Fibroblast of villous mesenchyme (primary cell): ENCODE measurements at regions not wholly inside any gene's neighbourhood (a gene's known extent, or its start where the extent isn't known, plus 50 kb on each side); places are given as distances from the start of the nearest gene placed in this dataset.

Experiments
- DNase-seq: peaks from one replicate; pipeline ENCODE4 v3.0.0-alpha.2; 2010; ENCODE audit warnings: low read depth
- H3K4me3 ChIP-seq: 2 replicates; pipeline ENCODE4 v1.5.1; 2011; ENCODE audit warnings: low read depth, mild to moderate bottlenecking, low read length
- CTCF ChIP-seq: IDR thresholded peaks from 2 replicates; pipeline ENCODE4 v1.5.1; 2012; ENCODE audit warnings: low read depth, mild to moderate bottlenecking, low read length; ENCODE audit not compliant: insufficient read depth

GRCh38 chr9:88243736-88244135 is 105.5 kb upstream of the SPATA31C2 start:
- H3K4me3 ChIP-seq: no peak overlapping the region
- TF ChIP-seq CTCF: no peak
- no peak for DNase-seq

GRCh38 chr9:88242879-88243278 is 104.6 kb upstream of the SPATA31C2 start:
- H3K4me3 ChIP-seq: no peak overlapping the region
- TF ChIP-seq CTCF: no peak
- DNase-seq: no peak

GRCh38 chr9:88237991-88238571 is 99.8 kb upstream of the SPATA31C2 start:
- H3K4me3 ChIP-seq: no peak overlapping the region
- no peak for TF ChIP-seq CTCF
- no peak for DNase-seq

- H3K4me3 ChIP-seq: no peak overlapping the region
- no peak for DNase-seq
- TF ChIP-seq CTCF: no peak
Measured at GRCh38 chr9:88237479-88237961, 99.2 kb upstream of the SPATA31C2 start.

- no peak overlapping the region for H3K4me3 ChIP-seq
- DNase-seq: peak; percentile 38
- TF ChIP-seq CTCF: no peak
Measured at GRCh38 chr9:88236511-88237478, 98.5 kb upstream of the SPATA31C2 start.

- no peak for TF ChIP-seq CTCF
- DNase-seq: no peak
- H3K4me3 ChIP-seq: no peak overlapping the region
Measured at GRCh38 chr9:88235615-88236014, 97.3 kb upstream of the SPATA31C2 start.
